ENCODE measurements at regions not wholly inside any gene's neighbourhood (a gene's known extent, or its start where the extent isn't known, plus 50 kb on each side); places are given as distances from the start of the nearest gene placed in this dataset.

DNA sequence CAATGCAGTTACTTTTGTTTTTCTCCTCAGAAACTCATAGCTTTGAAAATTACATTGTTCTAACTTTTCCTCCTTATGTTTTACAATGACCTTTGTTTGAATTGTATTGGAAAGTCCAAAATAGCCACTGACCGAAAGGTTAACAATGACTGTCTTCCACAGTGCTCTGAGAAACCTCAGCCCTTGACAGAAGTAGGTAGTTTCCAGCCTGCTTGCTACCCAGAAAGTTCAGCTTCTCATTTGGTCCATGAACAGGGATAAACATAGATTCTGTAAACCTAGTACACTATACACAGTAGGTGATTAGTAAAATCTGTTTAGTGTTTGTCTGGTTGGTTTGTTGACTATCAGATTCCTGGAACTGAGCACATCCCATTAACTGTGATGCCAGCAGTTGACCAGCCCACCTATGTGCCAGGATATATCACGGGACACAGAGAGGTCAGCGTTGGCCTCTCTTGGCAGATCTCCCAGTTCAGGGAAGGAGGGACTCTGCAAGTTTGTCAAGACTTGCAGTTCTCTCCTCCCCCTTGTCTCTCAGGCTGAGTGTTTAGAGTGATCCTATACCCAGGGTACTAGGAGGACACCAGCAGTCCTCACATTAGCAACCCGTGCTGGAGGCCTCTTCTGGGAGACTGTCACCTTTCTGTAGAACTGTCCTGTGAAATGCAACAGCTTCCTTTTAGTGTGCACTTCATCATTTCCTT is 297.6 kb downstream of the ARHGAP12 start:
- TF ChIP-seq, protein P1, sequence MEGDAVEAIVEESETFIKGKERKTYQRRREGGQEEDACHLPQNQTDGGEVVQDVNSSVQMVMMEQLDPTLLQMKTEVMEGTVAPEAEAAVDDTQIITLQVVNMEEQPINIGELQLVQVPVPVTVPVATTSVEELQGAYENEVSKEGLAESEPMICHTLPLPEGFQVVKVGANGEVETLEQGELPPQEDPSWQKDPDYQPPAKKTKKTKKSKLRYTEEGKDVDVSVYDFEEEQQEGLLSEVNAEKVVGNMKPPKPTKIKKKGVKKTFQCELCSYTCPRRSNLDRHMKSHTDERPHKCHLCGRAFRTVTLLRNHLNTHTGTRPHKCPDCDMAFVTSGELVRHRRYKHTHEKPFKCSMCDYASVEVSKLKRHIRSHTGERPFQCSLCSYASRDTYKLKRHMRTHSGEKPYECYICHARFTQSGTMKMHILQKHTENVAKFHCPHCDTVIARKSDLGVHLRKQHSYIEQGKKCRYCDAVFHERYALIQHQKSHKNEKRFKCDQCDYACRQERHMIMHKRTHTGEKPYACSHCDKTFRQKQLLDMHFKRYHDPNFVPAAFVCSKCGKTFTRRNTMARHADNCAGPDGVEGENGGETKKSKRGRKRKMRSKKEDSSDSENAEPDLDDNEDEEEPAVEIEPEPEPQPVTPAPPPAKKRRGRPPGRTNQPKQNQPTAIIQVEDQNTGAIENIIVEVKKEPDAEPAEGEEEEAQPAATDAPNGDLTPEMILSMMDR (IDR thresholded peaks at IDR 0.05; ENCODE audit: low read depth, low read length): no peak
- ChIA-PET CTCF (no interaction called here), POLR2A (interaction anchor here (0.6 kb wide), 1 partner anchor 48 kb away, joined by 4 read pairs; no protein-coding TSS in a partner anchor)
- Histone ChIP-seq H3K27ac (ENCODE audit: low read depth, low read length) (no peak overlapping the region), H3K4me3 (ENCODE audit: low read depth, low read length) (no peak overlapping the region), H3K27me3 (ENCODE audit: control insufficient read depth, insufficient read depth, low read length) (no peaks in the 10 kb centered on the region), H3K9me3 (ENCODE audit: control insufficient read depth, insufficient read depth, low read length) (no peaks in the 10 kb centered on the region)
- DNase-seq (ENCODE audit: low read depth, low spot score): no peak

DNA sequence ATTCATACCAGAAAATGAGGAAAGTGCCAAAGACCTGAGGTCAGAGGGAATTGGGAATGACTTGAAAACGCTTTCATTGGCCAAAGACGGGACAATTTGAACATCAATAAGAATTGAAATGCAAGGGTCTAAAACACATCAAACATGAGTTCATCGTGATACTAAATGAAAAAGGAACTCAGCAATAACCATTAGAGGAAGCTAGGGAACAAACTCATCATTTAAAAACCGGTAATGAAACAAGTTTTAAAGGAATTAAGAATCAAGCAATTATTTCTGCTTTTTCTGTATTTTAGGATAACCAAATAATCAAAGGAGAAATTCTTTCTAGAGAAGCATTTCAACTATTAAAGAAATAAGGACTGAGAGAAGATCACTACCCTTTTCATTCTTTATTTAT is 303.1 kb downstream of the ARHGAP12 start:
- H3K4me3 ChIP-seq (ENCODE audit: low read depth, low read length): no peak overlapping the region
- DNase-seq (ENCODE audit: low read depth, low spot score): no peak
- POLR2A ChIA-PET: no interaction called here
- TF ChIP-seq, protein P1 (IDR thresholded peaks at IDR 0.05; ENCODE audit: low read depth, low read length): no peak
- H3K9me3 ChIP-seq (ENCODE audit: control insufficient read depth, insufficient read depth, low read length): no peaks in the 10 kb centered on the region
- H3K27ac ChIP-seq (ENCODE audit: low read depth, low read length): no peak overlapping the region
- CTCF ChIA-PET: no interaction called here
- H3K27me3 ChIP-seq (ENCODE audit: control insufficient read depth, insufficient read depth, low read length): no peaks in the 10 kb centered on the region

DNA sequence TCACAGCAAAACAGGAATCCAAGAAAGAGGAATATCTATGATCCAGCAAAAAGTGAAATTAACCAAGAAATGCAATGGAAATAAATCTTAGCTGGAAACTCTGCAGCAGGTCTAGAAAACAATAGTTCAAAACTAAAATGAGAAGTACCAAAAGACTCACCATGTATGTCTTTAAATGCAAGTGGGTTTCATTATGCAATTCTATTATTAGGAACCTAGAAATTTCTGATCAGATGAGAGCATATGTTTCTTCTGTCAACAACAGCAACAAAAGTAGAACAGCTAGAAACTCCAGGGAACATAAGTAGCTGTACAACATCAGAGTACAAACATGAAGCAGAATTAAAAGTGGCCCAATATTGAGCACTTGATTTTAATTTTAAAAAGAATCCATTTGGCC is 304.0 kb downstream of the ARHGAP12 start:
- Histone ChIP-seq H3K9me3 (ENCODE audit: control insufficient read depth, insufficient read depth, low read length) (no peaks in the 10 kb centered on the region), H3K27ac (ENCODE audit: low read depth, low read length) (no peak overlapping the region), H3K4me3 (ENCODE audit: low read depth, low read length) (no peak overlapping the region), H3K27me3 (ENCODE audit: control insufficient read depth, insufficient read depth, low read length) (no peaks in the 10 kb centered on the region)
- TF ChIP-seq, protein P1 (IDR thresholded peaks at IDR 0.05; ENCODE audit: low read depth, low read length): no peak
- DNase-seq (ENCODE audit: low read depth, low spot score): no peak
- ChIA-PET CTCF (no interaction called here), POLR2A (no interaction called here)

DNA sequence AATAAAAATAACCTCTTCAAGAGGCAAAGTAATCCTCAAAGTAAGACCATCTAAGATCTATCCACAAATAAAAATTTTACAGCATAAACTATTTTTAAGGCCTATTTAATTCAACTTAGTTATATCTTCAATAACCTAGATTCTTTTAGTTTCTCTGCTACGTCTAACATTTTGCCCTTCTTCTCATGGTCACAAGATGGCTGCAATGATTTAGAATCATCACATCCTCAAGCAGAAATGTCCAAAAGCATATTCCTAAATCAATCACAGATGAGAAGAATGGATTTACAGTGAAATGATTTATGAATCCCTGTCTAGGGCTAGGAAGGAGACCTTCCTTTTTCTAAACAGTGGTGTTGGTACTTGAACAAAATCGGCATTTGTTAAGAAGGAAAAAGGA is 304.7 kb downstream of the ARHGAP12 start:
- no peaks in the 10 kb centered on the region for H3K9me3 ChIP-seq (ENCODE audit: control insufficient read depth, insufficient read depth, low read length)
- ChIA-PET CTCF (no interaction called here), POLR2A (no interaction called here)
- no peak overlapping the region for H3K27ac ChIP-seq (ENCODE audit: low read depth, low read length)
- no peak overlapping the region for H3K4me3 ChIP-seq (ENCODE audit: low read depth, low read length)
- H3K27me3 ChIP-seq (ENCODE audit: control insufficient read depth, insufficient read depth, low read length): no peaks in the 10 kb centered on the region
- no peak for DNase-seq (ENCODE audit: low read depth, low spot score)
- TF ChIP-seq, protein P1 (IDR thresholded peaks at IDR 0.05; ENCODE audit: low read depth, low read length): no peak

DNA sequence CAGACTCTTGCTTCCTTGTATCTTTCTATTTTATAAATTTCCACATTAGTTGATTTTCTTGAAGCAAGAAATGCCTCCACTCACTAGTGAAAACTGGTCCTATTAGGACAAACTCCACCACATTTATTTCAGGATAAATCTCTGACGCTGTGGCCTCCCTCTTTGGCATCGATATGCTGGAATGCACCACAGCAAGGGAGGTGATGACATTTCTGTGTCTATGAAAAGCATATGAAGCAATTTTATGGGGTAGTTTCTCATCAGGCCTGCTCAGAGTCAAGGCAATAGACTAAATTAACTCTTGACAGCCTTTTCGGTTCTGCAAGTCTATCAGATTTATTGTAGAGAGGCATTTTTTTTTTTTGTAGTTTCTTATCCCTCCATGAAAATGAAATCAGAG is 304.4 kb downstream of the ZEB1 start:
- H3K27ac ChIP-seq (ENCODE audit: low read depth, low read length): no peak overlapping the region
- H3K9me3 ChIP-seq (ENCODE audit: control insufficient read depth, insufficient read depth, low read length): no peaks in the 10 kb centered on the region
- no peak overlapping the region for H3K4me3 ChIP-seq (ENCODE audit: low read depth, low read length)
- TF ChIP-seq, protein P1 (IDR thresholded peaks at IDR 0.05; ENCODE audit: low read depth, low read length): no peak
- DNase-seq (ENCODE audit: low read depth, low spot score): no peak
- CTCF ChIA-PET: no interaction called here
- H3K27me3 ChIP-seq (ENCODE audit: control insufficient read depth, insufficient read depth, low read length): no peaks in the 10 kb centered on the region
- POLR2A ChIA-PET: no interaction called here
